Ishikawa (cell line): ENCODE measurements at regions not wholly inside any gene's neighbourhood (a gene's known extent, or its start where the extent isn't known, plus 50 kb on each side); places are given as distances from the start of the nearest gene placed in this dataset.

Experiments
- CEBPB ChIP-seq: IDR thresholded peaks from 2 replicates; pipeline ENCODE4 v1.6.1; 2012
- CREB1 ChIP-seq: IDR thresholded peaks from 2 replicates; pipeline ENCODE4 v1.6.1; 2012; ENCODE audit warnings: low read depth
- EGR1 ChIP-seq: IDR thresholded peaks from 2 replicates; pipeline ENCODE4 v1.6.1; 2012
- EP300 ChIP-seq: IDR thresholded peaks from 2 replicates; pipeline ENCODE4 v1.6.1; 2012; ENCODE audit warnings: borderline replicate concordance
- FOXM1 ChIP-seq: IDR thresholded peaks from 2 replicates; pipeline ENCODE4 v1.6.1; 2012; ENCODE audit warnings: low read depth, borderline replicate concordance
- MAX ChIP-seq: IDR thresholded peaks from 2 replicates; pipeline ENCODE4 v1.6.1; 2012
- NFIC ChIP-seq: IDR thresholded peaks from 2 replicates; pipeline ENCODE4 v1.6.1; 2012
- RAD21 ChIP-seq: IDR thresholded peaks from 2 replicates; pipeline ENCODE4 v1.6.1; 2012; ENCODE audit warnings: low read depth
- TAF1 ChIP-seq: IDR thresholded peaks from 2 replicates; pipeline ENCODE4 v1.6.1; 2012; ENCODE audit warnings: low read depth, mild to moderate bottlenecking
- TCF12 ChIP-seq: IDR thresholded peaks from 2 replicates; pipeline ENCODE4 v1.6.1; 2012; ENCODE audit warnings: low read depth
- TEAD4 ChIP-seq: IDR thresholded peaks from 2 replicates; pipeline ENCODE4 v1.6.1; 2012
- YY1 ChIP-seq: IDR thresholded peaks from 2 replicates; pipeline ENCODE4 v1.6.1; 2012; ENCODE audit warnings: low read depth
- ZBTB7A ChIP-seq: IDR thresholded peaks from 2 replicates; pipeline ENCODE4 v1.6.1; 2012; ENCODE audit warnings: low read depth
- TF ChIP-seq, protein P1 (sequence below): IDR thresholded peaks from 2 replicates; pipeline ENCODE4 v1.6.1; 2012; ENCODE audit warnings: low read depth, mild to moderate bottlenecking
- TF ChIP-seq, protein P2 (sequence below): IDR thresholded peaks from 2 replicates; pipeline ENCODE4 v1.6.1; 2012

GRCh38 chr4:83931659-83932438 is 395.9 kb downstream of the GPAT3 start:
- TF ChIP-seq CREB1 (no peak), MAX (no peak), TCF12 (no peak)

GRCh38 chr4:83929550-83929949 is 393.6 kb downstream of the GPAT3 start:
- no peak for TF ChIP-seq MAX
- TF ChIP-seq YY1 = no peak
- no peak for TF ChIP-seq RAD21
- TF ChIP-seq NFIC = no peak
- TF ChIP-seq EP300 = no peak
- no peak for TF ChIP-seq ZBTB7A
- no peak for TF ChIP-seq EGR1
- TF ChIP-seq CEBPB = no peak
- TF ChIP-seq, protein P1, sequence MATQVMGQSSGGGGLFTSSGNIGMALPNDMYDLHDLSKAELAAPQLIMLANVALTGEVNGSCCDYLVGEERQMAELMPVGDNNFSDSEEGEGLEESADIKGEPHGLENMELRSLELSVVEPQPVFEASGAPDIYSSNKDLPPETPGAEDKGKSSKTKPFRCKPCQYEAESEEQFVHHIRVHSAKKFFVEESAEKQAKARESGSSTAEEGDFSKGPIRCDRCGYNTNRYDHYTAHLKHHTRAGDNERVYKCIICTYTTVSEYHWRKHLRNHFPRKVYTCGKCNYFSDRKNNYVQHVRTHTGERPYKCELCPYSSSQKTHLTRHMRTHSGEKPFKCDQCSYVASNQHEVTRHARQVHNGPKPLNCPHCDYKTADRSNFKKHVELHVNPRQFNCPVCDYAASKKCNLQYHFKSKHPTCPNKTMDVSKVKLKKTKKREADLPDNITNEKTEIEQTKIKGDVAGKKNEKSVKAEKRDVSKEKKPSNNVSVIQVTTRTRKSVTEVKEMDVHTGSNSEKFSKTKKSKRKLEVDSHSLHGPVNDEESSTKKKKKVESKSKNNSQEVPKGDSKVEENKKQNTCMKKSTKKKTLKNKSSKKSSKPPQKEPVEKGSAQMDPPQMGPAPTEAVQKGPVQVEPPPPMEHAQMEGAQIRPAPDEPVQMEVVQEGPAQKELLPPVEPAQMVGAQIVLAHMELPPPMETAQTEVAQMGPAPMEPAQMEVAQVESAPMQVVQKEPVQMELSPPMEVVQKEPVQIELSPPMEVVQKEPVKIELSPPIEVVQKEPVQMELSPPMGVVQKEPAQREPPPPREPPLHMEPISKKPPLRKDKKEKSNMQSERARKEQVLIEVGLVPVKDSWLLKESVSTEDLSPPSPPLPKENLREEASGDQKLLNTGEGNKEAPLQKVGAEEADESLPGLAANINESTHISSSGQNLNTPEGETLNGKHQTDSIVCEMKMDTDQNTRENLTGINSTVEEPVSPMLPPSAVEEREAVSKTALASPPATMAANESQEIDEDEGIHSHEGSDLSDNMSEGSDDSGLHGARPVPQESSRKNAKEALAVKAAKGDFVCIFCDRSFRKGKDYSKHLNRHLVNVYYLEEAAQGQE = no peak
- TF ChIP-seq FOXM1 = no peak
- TF ChIP-seq, protein P2, sequence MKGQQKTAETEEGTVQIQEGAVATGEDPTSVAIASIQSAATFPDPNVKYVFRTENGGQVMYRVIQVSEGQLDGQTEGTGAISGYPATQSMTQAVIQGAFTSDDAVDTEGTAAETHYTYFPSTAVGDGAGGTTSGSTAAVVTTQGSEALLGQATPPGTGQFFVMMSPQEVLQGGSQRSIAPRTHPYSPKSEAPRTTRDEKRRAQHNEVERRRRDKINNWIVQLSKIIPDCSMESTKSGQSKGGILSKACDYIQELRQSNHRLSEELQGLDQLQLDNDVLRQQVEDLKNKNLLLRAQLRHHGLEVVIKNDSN = no peak
- TF ChIP-seq TAF1 = no peak
- TF ChIP-seq TCF12 = no peak
- no peak for TF ChIP-seq TEAD4
- no peak for TF ChIP-seq CREB1

GRCh38 chr4:83926950-83927349 is 391.0 kb downstream of the GPAT3 start:
- no peak for TF ChIP-seq EGR1
- no peak for TF ChIP-seq RAD21
- TF ChIP-seq CREB1 = no peak
- no peak for TF ChIP-seq CEBPB
- TF ChIP-seq YY1 = no peak
- no peak for TF ChIP-seq NFIC
- TF ChIP-seq, protein P1 = no peak
- no peak for TF ChIP-seq EP300
- TF ChIP-seq ZBTB7A = no peak
- no peak for TF ChIP-seq MAX
- TF ChIP-seq TAF1 = no peak
- no peak for TF ChIP-seq FOXM1
- TF ChIP-seq, protein P2 = no peak
- TF ChIP-seq TCF12 = no peak
- TF ChIP-seq TEAD4 = no peak

DNA sequence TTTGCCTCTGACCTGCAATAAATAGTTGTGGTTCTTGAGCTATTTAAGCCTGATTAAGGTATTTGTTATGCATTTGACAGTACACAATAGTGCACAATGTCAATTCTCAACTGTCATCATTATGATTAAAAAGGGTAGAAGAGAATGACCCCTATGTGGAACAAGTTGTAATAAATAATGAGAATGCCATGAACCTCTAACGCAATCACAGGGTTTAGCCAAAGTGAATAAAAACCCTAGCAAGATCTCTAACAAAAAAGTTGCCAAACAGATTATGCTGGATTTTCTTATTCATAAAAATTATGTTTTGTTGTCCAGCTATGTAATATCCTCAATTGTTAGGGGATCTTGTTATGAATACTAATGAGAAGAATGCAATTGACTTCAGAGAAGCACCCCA is 387.4 kb downstream of the GPAT3 start:
- TF ChIP-seq RAD21 (no peak), EP300 (no peak), TCF12 (no peak), CEBPB (no peak), ZBTB7A (no peak), TEAD4 (no peak), CREB1 (no peak), NFIC (no peak), FOXM1 (no peak), TAF1 (no peak), EGR1 (no peak), YY1 (no peak), MAX (no peak)
- TF ChIP-seq, protein P2 = no peak
- TF ChIP-seq, protein P1 = no peak
